Neural cell (in vitro differentiated cells): ENCODE measurements at regions not wholly inside any gene's neighbourhood (a gene's known extent, or its start where the extent isn't known, plus 50 kb on each side); places are given as distances from the start of the nearest gene placed in this dataset.

Experiments used
- CTCF ChIP-seq: fragments of 450-650 bp; IDR thresholded peaks from 2 replicates; pipeline ENCODE4 v1.5.1; 2014; ENCODE audit warnings: antibody characterized with exemption, mild to moderate bottlenecking, moderate library complexity; ENCODE audit not compliant: poor library complexity, severe bottlenecking
- EP300 ChIP-seq: fragments of 450-650 bp; conservative IDR thresholded peaks from 2 replicates; pipeline ENCODE4 v1.6.1; 2014; ENCODE audit warnings: antibody characterized with exemption, mild to moderate bottlenecking, moderate library complexity; ENCODE audit not compliant: poor library complexity, severe bottlenecking
- EZH2 ChIP-seq: fragments of 200-600, 300-800 bp; shearing (Covaris generic), sonication (generic); IDR thresholded peaks from 2 replicates; pipeline ENCODE4 v1.6.1; 2014; ENCODE audit warnings: antibody characterized with exemption, low read length, borderline replicate concordance, mild to moderate bottlenecking; ENCODE audit not compliant: insufficient read depth, poor library complexity, severe bottlenecking
- POLR2AphosphoS5 ChIP-seq: IDR thresholded peaks from 2 replicates; pipeline ENCODE4 v1.6.1; 2012
- TAF1 ChIP-seq: IDR thresholded peaks from 2 replicates; pipeline ENCODE4 v1.6.1; 2012; ENCODE audit warnings: low read depth

GRCh38 chr20:58097943-58098342 lies 130.5 kb downstream of the ANKRD60 start:
- no peak for TF ChIP-seq CTCF
- no peak for TF ChIP-seq EZH2
- no peak for TF ChIP-seq EP300
- no peak for TF ChIP-seq TAF1
- no peak for TF ChIP-seq POLR2AphosphoS5
